H1 (cell line): ENCODE measurements at regions not wholly inside any gene's neighbourhood (a gene's known extent, or its start where the extent isn't known, plus 50 kb on each side); places are given as distances from the start of the nearest gene placed in this dataset.

Source experiments
- CTCF ChIA-PET: fragments of 300-600 bp; sonication (Branson Sonifier 250); formaldehyde crosslinking; loops from one replicate; lab custom pipeline; 2021; ENCODE audit not compliant: partially characterized antibody; lab: Charles Lee
- POLR2A ChIA-PET: fragments of 300-600 bp; sonication (Branson Sonifier 250); formaldehyde crosslinking; loops from one replicate; lab custom pipeline; 2021; ENCODE audit warnings: inconsistent platforms; ENCODE audit not compliant: partially characterized antibody; lab: Charles Lee
- DNase-seq, 2 experiments: peaks; one replicate each; pipeline versions ENCODE4 v3.0.0 to v3.0.0-alpha.2; 2010 to 2022; ENCODE audit warnings: low spot score in 2 of 2, low read depth in 1 of 2, mixed read lengths in 1 of 2
- FAIRE-seq: peaks from 2 replicates; lab custom pipeline; 2011; peaks lifted over from hg19 to GRCh38; lab: Jason Lieb, UNC
- H2AFZ ChIP-seq: 2 replicates; pipeline ENCODE4 v1.8.1; 2012; ENCODE audit warnings: low read length, inconsistent platforms
- H2AK5ac ChIP-seq: 2 replicates; pipeline ENCODE4 v1.6.1; 2013; ENCODE audit warnings: low read depth, low read length
- H2BK120ac ChIP-seq: replicated peaks from 2 replicates; pipeline ENCODE3; 2013; ENCODE audit warnings: low read depth, low read length, inconsistent platforms
- H2BK12ac ChIP-seq: 2 replicates; pipeline ENCODE4 v1.6.1; 2013; ENCODE audit warnings: low read depth, low read length
- H2BK15ac ChIP-seq: 2 replicates; pipeline ENCODE4 v1.6.1; 2013; ENCODE audit warnings: low read length
- H2BK20ac ChIP-seq: 2 replicates; pipeline ENCODE4 v1.6.1; 2013; ENCODE audit warnings: low read length
- H2BK5ac ChIP-seq: 2 replicates; pipeline ENCODE4 v1.6.1; 2013; ENCODE audit warnings: low read depth, low read length
- H3K14ac ChIP-seq: 2 replicates; pipeline ENCODE4 v1.6.1; 2013; ENCODE audit warnings: inconsistent platforms; ENCODE audit not compliant: insufficient read length
- H3K18ac ChIP-seq: 2 replicates; pipeline ENCODE4 v1.6.1; 2013; ENCODE audit warnings: low read length; ENCODE audit errors: extremely low read depth
- H3K23ac ChIP-seq: 2 replicates; pipeline ENCODE4 v1.6.1; 2013; ENCODE audit warnings: inconsistent platforms; ENCODE audit not compliant: insufficient read length
- H3K23me2 ChIP-seq: 2 replicates; pipeline ENCODE4 v1.6.1; 2013; ENCODE audit warnings: low read depth, low read length
- H3K27ac ChIP-seq: 2 replicates; pipeline ENCODE4 v1.6.1; 2011; ENCODE audit warnings: low read depth, low read length, inconsistent platforms
- H3K27me3 ChIP-seq, 4 experiments: replicated peaks in 1 of 4; 1 replicate in 1 of 4; 2 replicates in 3 of 4; pipeline versions ENCODE4 v1.6.1 to v1.8.1; 2011 to 2013; ENCODE audit warnings: low read length in 3 of 4, mild to moderate bottlenecking in 3 of 4, inconsistent platforms in 2 of 4, mixed read lengths in 2 of 4, moderate library complexity in 1 of 4; ENCODE audit not compliant: control insufficient read depth in 3 of 4, insufficient read depth in 3 of 4; ENCODE audit errors: extremely low read depth in 1 of 4
- H3K36me3 ChIP-seq, 4 experiments: 2 replicates each; pipeline versions ENCODE4 v1.6.1 to v1.8.1; 2011 to 2013; ENCODE audit warnings: mild to moderate bottlenecking in 4 of 4, low read length in 3 of 4, moderate library complexity in 2 of 4, control low read depth in 1 of 4, inconsistent platforms in 1 of 4; ENCODE audit not compliant: insufficient read depth in 4 of 4, control insufficient read depth in 2 of 4
- H3K4ac ChIP-seq: replicated peaks from 2 replicates; pipeline ENCODE3; 2013; ENCODE audit warnings: low read length, low read depth, mixed read lengths, inconsistent platforms; ENCODE audit not compliant: insufficient read length
- H3K4me1 ChIP-seq, 4 experiments: replicated peaks in 1 of 4; 1 replicate in 1 of 4; 2 replicates in 3 of 4; pipeline versions ENCODE4 v1.6.1 to v1.8.1; 2011 to 2013; ENCODE audit warnings: low read length in 3 of 4, inconsistent platforms in 2 of 4, mixed read lengths in 1 of 4; ENCODE audit not compliant: insufficient read depth in 4 of 4, control insufficient read depth in 3 of 4
- H3K4me2 ChIP-seq, 2 experiments: 2 replicates each; pipeline versions ENCODE4 v1.6.1 to v1.8.1; 2011 to 2013; ENCODE audit warnings: low read depth in 2 of 2, low read length in 2 of 2, control low read depth in 1 of 2, inconsistent platforms in 1 of 2, mild to moderate bottlenecking in 1 of 2; ENCODE audit not compliant: insufficient read depth in 1 of 2
- H3K4me3 ChIP-seq, 4 experiments: fragments of 200-600, 300-600 bp in 1 of 4; sonication (generic), shearing (Covaris generic), sonication (Bioruptor Twin) in 1 of 4; 2 replicates each; pipeline versions ENCODE4 v1.5.1 to v1.8.1; 2011 to 2016; ENCODE audit warnings: low read length in 4 of 4, low read depth in 3 of 4, control low read depth in 2 of 4, inconsistent platforms in 2 of 4, mild to moderate bottlenecking in 2 of 4, mixed read lengths in 1 of 4, moderate library complexity in 1 of 4; ENCODE audit not compliant: insufficient read depth in 2 of 4; ENCODE audit errors: extremely low read depth in 1 of 4
- H3K56ac ChIP-seq: replicated peaks from 2 replicates; pipeline ENCODE3; 2013; ENCODE audit warnings: low read depth, mild to moderate bottlenecking, mixed read lengths, low read length, inconsistent platforms; ENCODE audit not compliant: insufficient read length
- H3K79me1 ChIP-seq: 2 replicates; pipeline ENCODE4 v1.6.1; 2013; ENCODE audit warnings: low read depth, low read length, control low read depth
- H3K79me2 ChIP-seq, 2 experiments: 2 replicates each; pipeline versions ENCODE4 v1.6.1 to v1.8.1; 2012 to 2013; ENCODE audit warnings: low read length in 2 of 2, mild to moderate bottlenecking in 2 of 2, inconsistent platforms in 1 of 2; ENCODE audit not compliant: insufficient read depth in 2 of 2, control insufficient read depth in 1 of 2
- H3K9ac ChIP-seq, 4 experiments: replicated peaks in 1 of 4; 1 replicate in 1 of 4; 2 replicates in 3 of 4; pipeline versions ENCODE4 v1.6.1 to v1.8.1; 2011 to 2013; ENCODE audit warnings: low read depth in 3 of 4, low read length in 3 of 4, control low read depth in 2 of 4, mild to moderate bottlenecking in 2 of 4, moderate library complexity in 2 of 4, inconsistent platforms in 1 of 4; ENCODE audit errors: extremely low read depth in 1 of 4
- H3K9me3 ChIP-seq, 2 experiments: 2 replicates each; pipeline versions ENCODE4 v1.6.1 to v1.8.1; 2012 to 2013; ENCODE audit warnings: mild to moderate bottlenecking in 2 of 2, moderate library complexity in 2 of 2, control low read depth in 1 of 2, inconsistent platforms in 1 of 2, low read depth in 1 of 2, low read length in 1 of 2, mixed read lengths in 1 of 2; ENCODE audit not compliant: insufficient read depth in 2 of 2
- H4K20me1 ChIP-seq, 2 experiments: replicated peaks in 1 of 2; 2 replicates each; pipeline versions ENCODE3 to v1.8.1; 2011 to 2013; ENCODE audit warnings: inconsistent platforms in 2 of 2, low read length in 2 of 2, mild to moderate bottlenecking in 1 of 2; ENCODE audit not compliant: insufficient read depth in 2 of 2, control insufficient read depth in 1 of 2
- H4K5ac ChIP-seq: 2 replicates; pipeline ENCODE4 v1.6.1; 2013; ENCODE audit warnings: low read length, low read depth, mixed read lengths, inconsistent platforms; ENCODE audit not compliant: insufficient read length
- H4K8ac ChIP-seq: 2 replicates; pipeline ENCODE4 v1.8.0; 2013; ENCODE audit warnings: mild to moderate bottlenecking, moderate library complexity, low read length, inconsistent platforms; ENCODE audit not compliant: insufficient read depth; ENCODE audit errors: extremely low read depth
- H4K91ac ChIP-seq: replicated peaks from 2 replicates; pipeline ENCODE3; 2013; ENCODE audit warnings: low read length, mixed read lengths, inconsistent platforms; ENCODE audit not compliant: insufficient read length
- KDM4A ChIP-seq: IDR thresholded peaks from one replicate; pipeline ENCODE4 v1.7.1; 2012; ENCODE audit warnings: low read depth, mild to moderate bottlenecking, moderate library complexity, low read length, inconsistent platforms; ENCODE audit not compliant: severe bottlenecking
- PHF8 ChIP-seq: fragments of 200-600 bp; sonication (generic); conservative IDR thresholded peaks from 2 replicates; pipeline ENCODE4 v1.7.1; 2012; ENCODE audit warnings: low read depth, mild to moderate bottlenecking, inconsistent platforms, low read length, moderate library complexity
- RAD21 ChIP-seq, 2 experiments: IDR thresholded peaks in 1 of 2; conservative IDR thresholded peaks in 1 of 2; 2 replicates each; pipeline ENCODE4 v1.6.1; 2011; ENCODE audit warnings: low read depth in 2 of 2, low read length in 2 of 2, improper control_type of control experiment in 1 of 2, inconsistent platforms in 1 of 2, mild to moderate bottlenecking in 1 of 2, moderate library complexity in 1 of 2
- RBBP5 ChIP-seq: IDR thresholded peaks from 2 replicates; pipeline ENCODE4 v1.7.1; 2012; ENCODE audit warnings: low read depth, mild to moderate bottlenecking, inconsistent platforms, low read length, moderate library complexity, borderline replicate concordance
- SAP30 ChIP-seq: fragments of 300-600 bp; sonication (generic); IDR thresholded peaks from 2 replicates; pipeline ENCODE4 v1.7.1; 2012; ENCODE audit warnings: low read length, moderate library complexity, mild to moderate bottlenecking, inconsistent platforms; ENCODE audit not compliant: insufficient read depth, insufficient replicate concordance
- SP4 ChIP-seq: IDR thresholded peaks from 2 replicates; pipeline ENCODE4 v1.6.1; 2012; ENCODE audit warnings: low read length, inconsistent platforms
- WGBS, 2 experiments: shearing (Covaris generic) in 1 of 2; methylation state at CpG; one replicate each; pipeline versions ENCODE4 v1.1.6 to v1.1.7; 2013 to 2015; ENCODE audit warnings: low lambda C conversion rate in 2 of 2, mixed read lengths in 2 of 2, inconsistent platforms in 1 of 2, low coverage in 1 of 2, missing lambda C conversion rate in 1 of 2; ENCODE audit not compliant: insufficient replicate concordance in 2 of 2, insufficient coverage in 1 of 2, insufficient read length in 1 of 2; ENCODE audit errors: extremely low coverage in 1 of 2, missing lambda C conversion rate in 1 of 2; 5-methylcytosine and 5-hydroxymethylcytosine counted together
- TF ChIP-seq, protein P1 (sequence below): IDR thresholded peaks from 2 replicates; pipeline ENCODE4 v1.6.1; 2011; ENCODE audit warnings: low read depth, mild to moderate bottlenecking, low read length; ENCODE audit not compliant: insufficient read depth
- TF ChIP-seq, protein P2 (sequence below): IDR thresholded peaks from 2 replicates; pipeline ENCODE4 v1.6.1; 2012; ENCODE audit warnings: inconsistent platforms

DNA sequence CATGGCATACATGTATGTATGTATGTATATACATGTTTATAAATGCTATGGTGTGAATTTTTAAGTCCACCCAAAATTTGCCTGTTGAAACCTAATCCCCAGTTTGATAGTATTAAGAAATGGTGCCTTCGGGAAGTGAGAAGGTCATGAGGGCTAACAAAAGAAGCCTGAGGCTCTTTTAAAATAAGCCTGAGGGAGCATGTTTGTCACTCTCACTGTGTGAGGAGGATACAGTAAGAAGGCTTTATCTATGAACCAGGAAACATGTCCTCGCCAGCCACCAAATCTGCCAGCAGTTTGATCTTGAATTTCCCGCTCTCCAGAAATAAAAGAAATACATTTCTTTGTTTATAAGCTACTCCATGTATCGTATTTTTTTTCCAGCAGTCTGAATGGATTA is 163.0 kb upstream of the LINC00305 start:
- Histone ChIP-seq H3K18ac (no peak overlapping the region), H2BK15ac (no peak overlapping the region), H3K79me1 (no peaks in the 10 kb centered on the region), H3K79me2 (no peaks in the 10 kb centered on the region), H3K14ac (no peak overlapping the region), H3K4me1 (no peaks in the 10 kb centered on the region), H4K8ac (no peak overlapping the region), H3K23me2 (no peaks in the 10 kb centered on the region), H4K5ac (no peak overlapping the region), H2BK5ac (no peak overlapping the region), H3K27me3 (no peaks in the 10 kb centered on the region), H2BK120ac (no peak overlapping the region), H3K56ac (no peak overlapping the region), H3K36me3 (no peaks in the 10 kb centered on the region), H3K4ac (no peak overlapping the region), H3K9me3 (no peaks in the 10 kb centered on the region), H3K23ac (no peak overlapping the region), H3K9ac (no peak overlapping the region), H2AK5ac (no peak overlapping the region), H2BK12ac (no peak overlapping the region), H4K91ac (no peak overlapping the region), H3K4me2 (no peak overlapping the region), H4K20me1 (no peaks in the 10 kb centered on the region), H2AFZ (no peak overlapping the region), H3K27ac (no peak overlapping the region), H2BK20ac (no peak overlapping the region), H3K4me3 (no peak overlapping the region)
- ChIA-PET POLR2A (interaction anchor here (1.3 kb wide), 1 partner anchor 9 kb away, joined by 3 read pairs; no protein-coding TSS in a partner anchor), CTCF (no interaction called here)
- TF ChIP-seq, protein P1, sequence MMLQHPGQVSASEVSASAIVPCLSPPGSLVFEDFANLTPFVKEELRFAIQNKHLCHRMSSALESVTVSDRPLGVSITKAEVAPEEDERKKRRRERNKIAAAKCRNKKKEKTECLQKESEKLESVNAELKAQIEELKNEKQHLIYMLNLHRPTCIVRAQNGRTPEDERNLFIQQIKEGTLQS = no peak
- no peak for TF ChIP-seq SP4
- no peak for TF ChIP-seq PHF8
- TF ChIP-seq, protein P2, sequence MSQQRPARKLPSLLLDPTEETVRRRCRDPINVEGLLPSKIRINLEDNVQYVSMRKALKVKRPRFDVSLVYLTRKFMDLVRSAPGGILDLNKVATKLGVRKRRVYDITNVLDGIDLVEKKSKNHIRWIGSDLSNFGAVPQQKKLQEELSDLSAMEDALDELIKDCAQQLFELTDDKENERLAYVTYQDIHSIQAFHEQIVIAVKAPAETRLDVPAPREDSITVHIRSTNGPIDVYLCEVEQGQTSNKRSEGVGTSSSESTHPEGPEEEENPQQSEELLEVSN = no peak
- TF ChIP-seq RBBP5 = no peak
- TF ChIP-seq SAP30 = no peak
- no peak for TF ChIP-seq RAD21 (IDR thresholded peaks at IDR 0.05 in 1 of 2, conservative IDR thresholded peaks at IDR 0.05 in 1 of 2; ENCODE audit: low read depth in 2 of 2, low read length in 2 of 2)
- no peak for TF ChIP-seq KDM4A
- 93% methylated on average over 4 of the region's 4 CpGs; no CpG with 5 or more reads in 1 of the 2 experiments for WGBS, 2 experiments
- DNase-seq = no peak
- FAIRE-seq = no peak
